HepG2 (cell line): ENCODE measurements at regions not wholly inside any gene's neighbourhood (a gene's known extent, or its start where the extent isn't known, plus 50 kb on each side); places are given as distances from the start of the nearest gene placed in this dataset.

ENCODE experiments used
- ATAC-seq: fragments of 200-7000 bp; cut with Tn5 transposase; 3 replicates; pipeline ENCODE4 v1.9.1; 2020; ENCODE audit warnings: mild to moderate bottlenecking, moderate library complexity
- BruUV-seq: library from RNA; stranded (reverse); fragments of 400-500 nt; replicated peaks from 2 replicates; lab custom pipeline; 2021; lab: Mats Ljungman, UMichigan
- CTCF ChIA-PET: fragments of 300-600 bp; formaldehyde crosslinking; extraction: SDS; loops from one replicate; lab custom pipeline; 2021; ENCODE audit warnings: low total read pairs, inconsistent platforms, low intra/inter-chr PET ratio; lab: Yijun Ruan, JAX
- POLR2A ChIA-PET: fragments of 350-600 bp; sonication (Branson Sonifier 250); formaldehyde crosslinking; loops from one replicate; lab custom pipeline; 2020; ENCODE audit warnings: antibody characterized with exemption, inconsistent platforms; lab: Yijun Ruan, JAX
- DNase-seq: peaks from one replicate; pipeline ENCODE4 v3.0.0-alpha.2; 2015; ENCODE audit warnings: low spot score
- FAIRE-seq: peaks from 3 replicates; lab custom pipeline; 2011; peaks lifted over from hg19 to GRCh38; lab: Jason Lieb, UNC
- H2AFZ ChIP-seq: one replicate; pipeline ENCODE4 v1.6.1; 2011; ENCODE audit warnings: low read length, inconsistent platforms
- H3K27ac ChIP-seq: fragments of 300-600 bp; 3 replicates; pipeline ENCODE4 v1.8.0; 2011; ENCODE audit warnings: mixed run types, mild to moderate bottlenecking, mixed read lengths, low read length, inconsistent platforms; ENCODE audit not compliant: insufficient read depth; ENCODE audit errors: extremely low read length
- H3K27me3 ChIP-seq, 2 experiments: fragments of 200-600 bp in 1 of 2; 2 replicates in 1 of 2; 3 replicates in 1 of 2; pipeline versions ENCODE4 v1.6.0 to v1.8.0; 2011; ENCODE audit warnings: low read length in 2 of 2, mild to moderate bottlenecking in 2 of 2, moderate library complexity in 2 of 2, inconsistent platforms in 1 of 2; ENCODE audit not compliant: insufficient read depth in 2 of 2, control insufficient read depth in 1 of 2
- H3K36me3 ChIP-seq, 2 experiments: fragments of 200-600 bp in 1 of 2; replicated peaks in 1 of 2; 2 replicates in 1 of 2; 3 replicates in 1 of 2; pipeline versions ENCODE4 v1.5.1 to v1.8.0; 2011; ENCODE audit warnings: low read length in 2 of 2, inconsistent platforms in 1 of 2; ENCODE audit not compliant: insufficient read depth in 2 of 2, control insufficient read depth in 1 of 2
- H3K4me1 ChIP-seq: 2 replicates; pipeline ENCODE4 v1.5.1; 2012; ENCODE audit warnings: low read length, inconsistent platforms; ENCODE audit not compliant: insufficient read depth
- H3K4me2 ChIP-seq: 2 replicates; pipeline ENCODE4 v1.6.0; 2011; ENCODE audit warnings: low read depth, low read length, inconsistent platforms
- H3K4me3 ChIP-seq, 3 experiments: fragments of 200-600 bp in 1 of 3; sonication (generic), shearing (Covaris generic) in 1 of 3; replicated peaks in 1 of 3; 2 replicates each; pipeline ENCODE4 v1.5.1; 2011 to 2016; ENCODE audit warnings: low read length in 3 of 3, inconsistent platforms in 2 of 3, low read depth in 2 of 3, mild to moderate bottlenecking in 2 of 3, control low read depth in 1 of 3, mixed read lengths in 1 of 3; ENCODE audit not compliant: insufficient read depth in 1 of 3
- H3K79me2 ChIP-seq: one replicate; pipeline ENCODE4 v1.6.1; 2011; ENCODE audit warnings: low read length, inconsistent platforms; ENCODE audit not compliant: insufficient read depth
- H3K9ac ChIP-seq: 2 replicates; pipeline ENCODE4 v1.6.0; 2011; ENCODE audit warnings: mild to moderate bottlenecking, low read depth, low read length, inconsistent platforms; ENCODE audit not compliant: insufficient read depth
- H3K9me3 ChIP-seq: 2 replicates; pipeline ENCODE4 v1.5.1; 2012; ENCODE audit warnings: mild to moderate bottlenecking, low read length
- H4K20me1 ChIP-seq: 2 replicates; pipeline ENCODE4 v1.6.0; 2011; ENCODE audit warnings: inconsistent platforms, mild to moderate bottlenecking, low read length, moderate library complexity; ENCODE audit not compliant: insufficient read depth
- AKAP8 ChIP-seq: sonication (generic); formaldehyde crosslinking; IDR thresholded peaks from 2 replicates; pipeline ENCODE4 v1.5.1; 2020; ENCODE audit warnings: mild to moderate bottlenecking, missing genetic modification reagents
- BCL3 ChIP-seq: sonication (generic); formaldehyde crosslinking; IDR thresholded peaks from 2 replicates; pipeline ENCODE4 v1.5.1; 2020; ENCODE audit warnings: mild to moderate bottlenecking, missing genetic modification reagents, moderate library complexity
- CEBPG ChIP-seq: IDR thresholded peaks from 2 replicates; pipeline ENCODE4 v1.6.1; 2016
- FOXA1 ChIP-seq, 2 experiments: fragments of 450-650 bp in 1 of 2; sonication (generic) in 1 of 2; formaldehyde crosslinking in 1 of 2; IDR thresholded peaks; 2 replicates each; pipeline versions ENCODE4 v1.4.0 to v1.6.1; 2016 to 2020; ENCODE audit warnings: missing genetic modification reagents in 1 of 2
- MEIS1 ChIP-seq: sonication (generic); formaldehyde crosslinking; IDR thresholded peaks from 2 replicates; pipeline ENCODE4 v1.9.0; 2021; ENCODE audit warnings: mild to moderate bottlenecking, missing genetic modification reagents, moderate library complexity, borderline replicate concordance
- MLLT10 ChIP-seq: sonication (generic); formaldehyde crosslinking; IDR thresholded peaks from 2 replicates; pipeline ENCODE4 v1.4.0; 2020; ENCODE audit warnings: missing genetic modification reagents
- MNT ChIP-seq: fragments of 450-650 bp; IDR thresholded peaks from 2 replicates; pipeline ENCODE4 v1.6.1; 2016
- MYNN ChIP-seq: sonication (generic); formaldehyde crosslinking; IDR thresholded peaks from 2 replicates; pipeline ENCODE4 v1.4.0; 2020; ENCODE audit warnings: mild to moderate bottlenecking, low read depth, missing genetic modification reagents
- MYPOP ChIP-seq: sonication (generic); formaldehyde crosslinking; IDR thresholded peaks from 2 replicates; pipeline ENCODE4 v1.8.1; 2023; ENCODE audit warnings: mild to moderate bottlenecking, moderate library complexity, missing genetic modification reagents
- NFRKB ChIP-seq: fragments of 450-650 bp; IDR thresholded peaks from 2 replicates; pipeline ENCODE4 v1.6.1; 2017
- PCBP2 ChIP-seq: fragments of 200-400 bp; formaldehyde crosslinking; optimal IDR thresholded peaks from 2 replicates; pipeline ENCODE3; 2018; ENCODE audit warnings: low read length, low read depth; ENCODE audit not compliant: poor library complexity, severe bottlenecking
- PHB2 ChIP-seq: fragments of 450-650 bp; IDR thresholded peaks from 2 replicates; pipeline ENCODE4 v1.6.1; 2018; ENCODE audit not compliant: partially characterized antibody
- RFX3 ChIP-seq: IDR thresholded peaks from 2 replicates; pipeline ENCODE4 v1.6.1; 2016; ENCODE audit warnings: missing biosample characterization, missing genetic modification reagents
- RXRB ChIP-seq: IDR thresholded peaks from 2 replicates; pipeline ENCODE4 v1.6.1; 2016; ENCODE audit warnings: borderline replicate concordance, missing genetic modification reagents, missing compliant biosample characterization
- SAFB2 ChIP-seq: sonication (generic); formaldehyde crosslinking; IDR thresholded peaks from 2 replicates; pipeline ENCODE4 v1.5.1; 2020; ENCODE audit warnings: missing genetic modification reagents, low read depth, mild to moderate bottlenecking, borderline replicate concordance
- ZFX ChIP-seq: sonication (generic); formaldehyde crosslinking; IDR thresholded peaks from 2 replicates; pipeline ENCODE4 v1.4.0; 2020; ENCODE audit warnings: mild to moderate bottlenecking, low read depth, missing genetic modification reagents, moderate library complexity
- ZMYM3 ChIP-seq: sonication (generic); formaldehyde crosslinking; IDR thresholded peaks from 2 replicates; pipeline ENCODE4 v1.5.1; 2020; ENCODE audit warnings: mild to moderate bottlenecking, missing genetic modification reagents
- ZNF891 ChIP-seq: sonication (generic); formaldehyde crosslinking; IDR thresholded peaks from 2 replicates; pipeline ENCODE4 v1.5.0; 2020; ENCODE audit warnings: mild to moderate bottlenecking, missing genetic modification reagents
- WGBS: methylation state at CpG from one replicate; pipeline ENCODE4 v1.1.6; 2017; ENCODE audit warnings: low lambda C conversion rate; 5-methylcytosine and 5-hydroxymethylcytosine counted together
- in situ Hi-C: cut with HindIII; loops from 2 replicates; pipeline ENCODE4 v1.10.0; 2017; ENCODE audit warnings: low pct_unique_long_range_greater_than_20kb; ENCODE audit not compliant: extremely low pct_ligation_motif_present
- intact Hi-C: fragments of 100-400 bp; cut with micrococcal nuclease; formaldehyde crosslinking; loops from one replicate; pipeline ENCODE4 v1.10.0; 2022; ENCODE audit not compliant: unreplicated experiment

- BruUV-seq, result no TSS peak
- CTCF ChIA-PET, result no interaction called here
- intact Hi-C loops, result no loop called here
Observed at GRCh38 chr12:60616400-60616799, 1020.6 kb downstream of the SLC16A7 start.

GRCh38 chr12:60630796-60631195 is 1035.0 kb downstream of the SLC16A7 start:
- Histone ChIP-seq H3K27me3 (no peaks in the 10 kb centered on the region), H4K20me1 (no peaks in the 10 kb centered on the region), H3K27ac (no peak overlapping the region), H2AFZ (no peak overlapping the region), H3K4me3 (no peak overlapping the region), H3K4me1 (no peaks in the 10 kb centered on the region), H3K9me3 (peaks cover 39% of the 10 kb centered on the region), H3K79me2 (no peaks in the 10 kb centered on the region), H3K4me2 (no peak overlapping the region), H3K9ac (no peak overlapping the region)
- FAIRE-seq (no peak), DNase-seq (no peak), ATAC-seq (no peak)
- CTCF ChIA-PET, result no interaction called here
- 2% methylated on average over 1 of the region's 1 CpG for WGBS
- in situ Hi-C loops, result no loop called here
- BruUV-seq, result no TSS peak
- TF ChIP-seq ZNF891 (CRISPR knock-in tag), result no peak
- TF ChIP-seq MYNN (CRISPR knock-in tag), result no peak
- no peak for TF ChIP-seq MEIS1 (CRISPR knock-in tag)
- no peak for TF ChIP-seq AKAP8
- TF ChIP-seq FOXA1 (IDR thresholded peaks at IDR 0.05), result no peak
- no peak for TF ChIP-seq FOXA1 (CRISPR knock-in tag; IDR thresholded peaks at IDR 0.05)
- no peak for TF ChIP-seq ZFX (CRISPR knock-in tag)
- no peak for TF ChIP-seq MYPOP (CRISPR knock-in tag)
- no peak for TF ChIP-seq PCBP2
- TF ChIP-seq NFRKB, result no peak
- no peak for TF ChIP-seq CEBPG (CRISPR knock-in tag)
- no peak for TF ChIP-seq MLLT10 (CRISPR knock-in tag)
- no peak for TF ChIP-seq ZMYM3
- no peak for TF ChIP-seq MNT
- TF ChIP-seq, all 625 proteins: peak for 0
- H3K36me3 ChIP-seq, result no peaks in the 10 kb centered on the region
- POLR2A ChIA-PET, result no interaction called here
- intact Hi-C loops, result no loop called here

More at GRCh38 chr12:60616400-60616799, 1020.6 kb downstream of the SLC16A7 start:
- TF ChIP-seq BCL3 (no peak), RFX3 (CRISPR knock-in tag) (no peak), SAFB2 (no peak), RXRB (no peak), PHB2 (no peak)
- Histone ChIP-seq H3K9me3 (peaks cover 80% of the 10 kb centered on the region), H4K20me1 (no peaks in the 10 kb centered on the region), H3K4me2 (no peak overlapping the region), H3K4me3 (no peak overlapping the region), H3K36me3 (no peaks in the 10 kb centered on the region), H3K27ac (no peak overlapping the region), H3K27me3 (no peaks in the 10 kb centered on the region; a peak in 1 of 5 replicates), H3K79me2 (no peaks in the 10 kb centered on the region), H3K4me1 (no peaks in the 10 kb centered on the region), H2AFZ (no peak overlapping the region), H3K9ac (no peak overlapping the region)
- ATAC-seq (no peak), DNase-seq (no peak), FAIRE-seq (no peak)
- in situ Hi-C loops, result no loop called here
- POLR2A ChIA-PET, result no interaction called here
